B cell (primary cell): ENCODE measurements at regions not wholly inside any gene's neighbourhood (a gene's known extent, or its start where the extent isn't known, plus 50 kb on each side); places are given as distances from the start of the nearest gene placed in this dataset.

Experiments
- CTCF ChIP-seq: fragments of 200-600 bp; IDR thresholded peaks from one replicate; pipeline ENCODE4 v1.8.0; 2022; ENCODE audit warnings: antibody characterized with exemption, mild to moderate bottlenecking
- EZH2 ChIP-seq: IDR thresholded peaks from 2 replicates; pipeline ENCODE4 v1.6.1; 2012; ENCODE audit warnings: borderline replicate concordance, low read depth, mild to moderate bottlenecking, moderate library complexity, low read length; ENCODE audit not compliant: insufficient read depth, poor library complexity, severe bottlenecking

- TF ChIP-seq CTCF (no peak), EZH2 (no peak)
Observed at GRCh38 chr11:23755076-23755475, 741.8 kb upstream of the LUZP2 start.
